Activated CD4-positive, CD25-positive, alpha-beta regulatory T cell (primary cell): ENCODE measurements at regions not wholly inside any gene's neighbourhood (a gene's known extent, or its start where the extent isn't known, plus 50 kb on each side); places are given as distances from the start of the nearest gene placed in this dataset.

Experiments used
- DNase-seq, 4 experiments: peaks; one replicate each; lab custom pipeline; 2025; lab: John Stamatoyannopoulos, UW

DNA sequence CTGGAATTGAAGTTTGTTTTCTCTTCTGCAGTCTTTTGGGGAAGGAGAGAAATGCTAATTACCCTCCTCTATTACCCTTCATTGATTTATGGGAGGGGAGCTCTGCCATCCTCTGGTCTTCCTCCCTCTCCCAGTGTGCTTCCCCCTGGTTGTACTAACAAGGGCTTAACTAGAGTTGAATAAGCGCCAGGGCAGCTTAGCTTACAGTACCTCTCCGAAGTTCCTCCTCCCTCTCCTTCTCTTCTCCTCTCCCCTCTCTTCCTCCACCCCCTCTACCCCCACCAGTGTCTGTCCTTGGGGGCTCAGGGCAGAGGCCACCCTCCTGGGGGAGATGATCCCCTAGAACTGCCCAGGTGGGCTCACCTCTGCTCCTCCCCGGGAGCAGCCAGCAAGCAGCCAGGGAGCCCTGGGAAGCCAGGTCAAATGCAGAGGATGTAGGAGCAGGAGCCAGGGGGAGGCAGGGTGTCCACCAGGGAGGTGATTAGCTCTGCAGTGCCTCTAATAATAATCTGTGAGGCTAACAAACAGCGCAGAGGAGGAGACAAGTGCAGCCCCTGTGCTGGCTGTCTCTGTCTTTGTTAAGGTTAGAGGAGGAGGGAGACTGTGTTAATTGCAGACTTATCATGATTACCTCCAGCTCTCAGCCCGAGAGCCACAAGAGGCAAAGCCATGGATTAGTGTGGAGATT lies 191.6 kb upstream of the CADM1 start:
- DNase-seq, result no peak

DNA sequence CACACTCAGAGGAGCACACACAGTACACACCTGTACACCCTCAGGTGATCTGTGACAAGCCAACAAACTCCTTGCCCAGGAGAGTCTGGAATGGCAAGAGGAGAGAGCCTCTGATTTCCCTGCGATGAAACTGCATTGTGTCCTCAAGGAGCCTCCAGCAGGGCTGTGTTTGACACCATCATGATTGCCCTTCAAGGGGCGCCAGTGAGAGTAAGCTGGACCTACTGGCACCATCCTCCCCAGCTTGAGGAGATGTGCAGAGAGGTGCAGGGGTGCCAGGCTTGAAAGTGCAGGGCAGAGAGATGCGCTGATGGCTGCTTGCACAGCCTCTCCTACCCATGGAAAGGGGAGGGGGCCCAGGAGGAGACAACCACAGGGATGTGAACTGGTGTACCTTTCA lies 188.8 kb upstream of the CADM1 start:
- no peak for DNase-seq

DNA sequence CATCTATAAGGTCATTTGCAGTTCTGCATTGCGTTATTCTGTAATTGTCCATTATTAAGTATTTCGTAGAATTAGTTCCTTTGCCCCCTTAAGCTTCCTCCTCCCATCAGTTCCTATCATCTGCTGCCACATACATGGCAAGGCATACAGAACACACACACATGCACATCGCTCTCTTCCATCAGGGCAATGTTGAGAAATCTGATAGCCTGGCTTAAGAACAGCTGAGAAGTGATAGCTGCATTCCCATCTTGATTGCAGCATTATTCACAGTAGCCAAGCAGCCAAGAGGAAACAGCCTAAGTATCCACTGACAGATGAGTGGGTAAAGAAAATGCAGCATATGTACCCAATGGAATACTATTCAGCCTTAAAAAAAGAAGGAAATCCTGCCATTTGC lies 186.8 kb upstream of the CADM1 start:
- no peak for DNase-seq

DNA sequence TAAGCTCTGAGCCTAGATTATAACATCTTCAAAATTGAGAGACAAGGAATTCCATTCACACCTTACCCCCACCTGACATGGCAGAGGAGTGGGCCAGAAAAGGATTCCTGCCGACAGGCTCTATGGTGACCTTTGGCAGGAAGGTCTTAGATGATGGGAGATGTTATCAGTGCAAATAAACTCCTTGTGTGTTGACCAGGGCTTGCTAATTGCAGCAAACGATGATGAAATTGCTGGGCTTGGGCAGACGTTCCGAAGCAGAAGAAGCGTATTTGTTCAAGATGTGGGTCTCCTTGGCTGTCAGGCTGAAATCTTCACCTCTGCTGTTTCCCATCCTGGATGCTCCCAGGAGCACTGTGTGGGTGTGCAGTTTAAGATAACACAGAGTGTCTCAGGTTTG lies 183.7 kb upstream of the CADM1 start:
- no peak for DNase-seq

DNA sequence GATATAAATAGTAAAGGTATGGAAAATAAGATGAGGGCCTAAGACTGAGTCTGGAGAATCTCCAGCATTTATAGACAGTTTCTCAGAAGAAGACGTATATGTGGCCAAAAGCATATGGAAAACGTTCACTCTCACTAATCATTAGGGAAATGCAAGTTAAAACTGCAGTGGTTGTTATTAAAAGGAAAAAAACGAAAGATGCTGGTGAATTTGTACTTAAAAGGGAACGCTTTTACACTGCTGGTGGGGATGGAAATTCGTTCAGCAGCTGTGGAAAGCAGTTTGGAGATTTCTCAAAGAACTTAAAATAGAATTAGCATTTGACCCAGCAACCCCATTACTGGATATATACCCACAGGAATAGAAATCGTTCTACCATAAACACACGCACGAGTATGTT lies 180.5 kb upstream of the CADM1 start:
- DNase-seq, result no peak

DNA sequence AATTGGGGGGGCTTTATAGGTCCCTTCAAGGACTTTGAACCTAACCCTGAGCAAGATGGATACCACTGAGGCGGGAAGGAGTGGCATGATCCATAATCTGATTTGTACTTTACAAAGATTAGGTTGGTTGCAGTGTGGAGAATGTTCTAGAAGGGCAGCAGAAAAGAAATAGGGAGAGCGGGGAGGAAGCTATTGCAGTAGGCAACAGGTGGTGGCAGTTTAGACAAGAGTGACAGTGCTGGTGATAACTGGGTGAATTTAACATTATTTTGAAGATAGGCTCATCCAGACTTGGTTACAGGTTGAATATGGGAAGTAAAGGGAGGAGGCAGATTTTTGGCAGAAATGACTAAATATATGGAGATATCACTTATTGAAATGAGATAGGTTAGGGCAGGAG lies 179.9 kb upstream of the CADM1 start:
- no peak for DNase-seq

DNA sequence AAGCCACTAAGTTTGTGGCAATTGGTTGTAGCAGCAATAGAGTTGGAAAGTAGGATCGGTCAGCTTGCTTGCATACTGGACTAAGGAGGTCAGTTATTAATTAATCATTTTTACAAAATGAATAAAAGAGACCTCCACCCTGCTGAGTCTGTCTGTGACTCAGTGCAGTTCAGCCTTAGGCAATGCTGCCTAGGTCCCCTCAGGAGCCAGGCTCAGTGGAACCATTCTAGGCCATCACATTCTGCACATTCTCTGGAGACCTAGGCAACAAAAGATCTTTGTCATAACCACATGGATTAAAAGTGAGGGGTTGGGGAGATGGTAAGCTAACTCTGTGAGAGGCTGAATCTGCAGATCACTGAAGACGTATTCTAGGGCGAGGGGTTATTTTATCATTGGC lies 178.7 kb upstream of the CADM1 start:
- DNase-seq, result no peak

DNA sequence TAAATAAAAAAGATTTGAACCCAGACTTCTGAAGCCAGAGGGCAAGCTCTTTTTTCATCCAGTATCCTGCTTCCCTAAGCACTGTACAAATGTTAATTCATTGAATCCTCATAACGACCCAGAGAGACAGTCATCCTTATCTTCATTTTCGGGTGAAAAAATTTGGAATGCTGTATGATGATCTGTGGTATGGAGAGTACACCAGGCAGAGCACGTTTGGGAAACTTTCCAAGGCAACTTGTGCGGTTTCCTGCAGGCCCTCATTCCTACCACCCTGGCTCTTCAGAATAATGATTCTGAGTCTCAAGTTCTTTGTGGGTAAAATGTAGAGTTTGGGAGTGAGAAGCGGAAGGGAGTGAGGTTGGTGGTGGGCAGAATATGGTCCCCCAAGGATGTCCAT lies 177.9 kb upstream of the CADM1 start:
- DNase-seq, result no peak

DNA sequence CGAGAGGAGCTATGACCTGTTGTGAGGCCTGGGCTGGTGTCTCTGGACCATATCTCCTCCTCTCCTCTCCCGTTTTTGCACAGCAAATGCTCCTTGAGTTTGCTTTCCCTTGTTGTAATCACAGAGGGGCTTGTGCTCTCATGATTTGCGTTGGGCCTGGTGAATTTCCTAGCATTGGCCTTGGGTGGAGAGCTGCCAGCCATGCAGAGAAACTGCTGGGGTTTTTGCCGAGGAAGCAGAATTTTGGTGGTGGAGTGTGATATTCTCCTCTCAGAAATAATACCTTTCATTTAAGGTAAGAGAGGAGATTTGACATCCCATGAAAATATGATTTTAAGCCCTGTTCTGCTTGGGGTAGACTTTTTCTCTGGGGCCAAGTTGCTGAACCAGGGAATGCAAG lies 175.7 kb upstream of the CADM1 start:
- no peak for DNase-seq

DNA sequence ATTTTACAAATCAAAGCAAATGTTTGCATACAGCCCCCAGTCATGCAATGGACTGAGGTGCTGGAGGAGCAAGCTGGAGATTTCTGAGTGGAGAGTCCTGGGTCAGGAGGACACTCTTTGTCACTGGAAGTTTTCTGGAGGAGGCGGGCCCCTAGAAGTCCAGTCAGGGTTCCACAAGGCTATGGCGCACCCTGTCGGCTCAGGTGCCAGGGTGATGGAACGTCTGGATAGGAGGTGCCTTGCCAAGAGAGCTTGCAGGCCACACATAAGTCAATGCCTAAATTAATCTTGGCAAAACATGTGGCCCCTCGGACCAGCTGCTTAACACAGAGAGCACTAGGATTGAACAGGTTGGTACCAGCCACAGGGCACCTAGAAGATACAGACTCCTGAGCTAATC lies 174.7 kb upstream of the CADM1 start:
- DNase-seq, result no peak

DNA sequence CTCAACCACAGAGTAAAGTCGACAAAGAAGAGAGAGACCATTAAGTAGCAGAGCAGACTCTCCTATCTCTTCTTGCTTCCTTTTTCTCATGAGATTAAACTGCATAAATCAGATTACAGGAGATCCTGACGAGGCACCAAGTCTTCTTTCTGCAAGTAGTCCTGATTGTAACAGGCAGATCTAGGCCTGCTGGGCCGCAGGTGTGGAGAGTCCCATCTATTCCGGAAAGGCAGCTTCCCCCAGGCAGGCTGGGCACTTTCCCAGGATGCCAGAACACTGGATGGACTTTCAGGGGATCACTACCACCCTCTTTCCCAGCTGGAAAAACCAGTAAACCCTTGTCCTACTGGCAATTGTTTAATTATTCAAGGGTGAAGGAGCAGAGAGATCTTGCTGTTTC lies 173.0 kb upstream of the CADM1 start:
- no peak for DNase-seq

DNA sequence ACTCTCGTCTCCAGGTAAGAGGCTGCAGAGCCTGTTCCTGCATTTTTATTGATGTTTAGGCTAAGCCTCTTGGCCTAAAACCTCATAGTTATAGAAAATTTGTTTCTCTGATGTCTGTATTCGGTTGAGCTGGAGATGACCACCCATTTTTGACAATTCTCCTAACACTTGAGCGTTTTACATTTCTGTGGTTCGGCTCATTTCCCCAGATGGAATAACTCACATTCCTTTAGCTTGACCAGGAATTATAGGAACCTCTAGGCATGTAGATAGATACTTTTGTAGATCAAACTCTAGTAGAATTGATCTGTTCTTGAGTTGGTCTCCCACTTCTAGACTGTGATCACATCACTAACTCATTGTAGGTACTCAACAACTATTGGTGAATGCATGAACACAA lies 172.6 kb upstream of the CADM1 start:
- DNase-seq, result no peak

DNA sequence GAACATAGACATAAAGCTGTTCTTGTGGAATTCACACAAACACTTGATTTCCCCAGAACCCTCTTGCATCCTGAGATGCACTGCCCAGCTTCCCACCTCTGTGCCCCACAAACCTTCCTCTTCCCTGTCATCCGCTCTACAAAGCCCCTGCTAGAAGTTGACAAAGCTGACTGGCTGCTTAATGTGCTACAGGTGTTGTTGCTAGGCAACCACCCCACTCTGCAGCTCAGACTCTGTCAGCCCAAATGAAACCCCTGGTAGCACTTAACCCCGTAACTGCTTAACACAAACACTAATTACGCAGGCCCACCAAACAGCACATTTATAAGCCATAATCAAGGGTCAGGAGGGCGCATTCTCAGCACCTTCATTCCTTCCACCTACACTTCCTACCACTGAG lies 172.0 kb upstream of the CADM1 start:
- DNase-seq, result no peak

DNA sequence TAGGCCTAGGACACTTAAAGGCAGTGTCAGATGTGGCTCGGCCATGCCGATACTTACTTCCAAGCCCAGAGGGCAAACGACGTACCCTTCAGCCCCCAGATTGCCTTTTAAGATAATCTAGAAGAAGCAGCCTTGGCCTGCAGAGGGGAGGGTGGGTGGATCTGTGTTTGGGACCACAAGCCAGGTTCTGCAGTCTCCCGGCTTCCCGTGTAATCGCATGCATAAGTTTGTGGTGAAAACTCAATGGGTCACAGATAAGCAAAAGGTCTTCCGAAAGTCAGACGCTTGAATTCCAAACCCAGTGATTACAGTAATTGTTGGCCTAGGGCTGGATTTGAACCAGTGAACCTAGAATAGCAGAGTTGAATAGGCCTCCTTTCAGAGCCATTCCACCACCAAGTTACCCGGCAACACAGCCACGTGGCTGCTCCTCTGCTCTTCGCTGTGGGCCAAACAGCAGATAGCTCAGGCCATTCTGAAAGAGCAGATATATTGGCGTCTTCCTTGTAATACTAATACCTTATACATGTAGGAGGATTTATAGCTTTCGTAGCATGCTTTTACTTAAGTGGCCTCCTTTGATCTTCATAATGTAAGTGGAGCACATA lies 170.8 kb upstream of the CADM1 start:
- no peak for DNase-seq

DNA sequence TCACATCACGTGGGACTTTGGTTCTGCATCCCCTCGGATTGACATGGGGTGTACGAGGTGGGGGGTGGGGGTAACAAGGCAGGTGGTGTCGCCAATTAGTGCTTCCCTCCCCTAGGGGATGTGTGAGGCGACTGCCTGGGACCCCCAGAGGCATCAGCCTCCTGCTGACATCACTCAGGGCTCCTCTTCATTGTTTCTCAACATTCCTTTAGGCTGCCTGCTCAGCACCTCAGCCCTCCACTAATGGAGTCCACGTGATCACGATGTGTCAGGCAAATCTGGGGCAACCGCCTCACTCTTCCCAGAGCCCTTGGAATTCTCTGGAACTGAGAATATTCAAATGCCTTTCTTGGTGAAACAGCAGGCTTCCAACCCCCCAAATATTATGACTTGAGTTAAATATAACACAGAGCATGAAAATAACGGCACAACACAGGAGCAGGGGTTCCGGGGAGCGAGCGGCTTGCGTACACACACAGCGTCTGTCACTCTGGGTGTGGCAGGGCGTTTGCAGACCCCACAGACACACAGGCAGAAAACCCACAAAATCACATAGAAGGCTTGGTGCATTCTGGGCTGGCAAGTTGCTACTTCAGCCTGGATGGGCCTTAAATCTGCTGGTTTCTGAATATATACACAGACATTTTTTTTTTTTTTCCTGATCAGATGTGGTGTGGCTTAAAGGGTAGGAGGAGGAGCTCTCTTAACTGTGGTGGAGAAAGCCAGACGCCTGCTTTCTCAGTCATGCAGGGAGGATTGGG lies 170.1 kb upstream of the CADM1 start:
- DNase-seq, result no peak

DNA sequence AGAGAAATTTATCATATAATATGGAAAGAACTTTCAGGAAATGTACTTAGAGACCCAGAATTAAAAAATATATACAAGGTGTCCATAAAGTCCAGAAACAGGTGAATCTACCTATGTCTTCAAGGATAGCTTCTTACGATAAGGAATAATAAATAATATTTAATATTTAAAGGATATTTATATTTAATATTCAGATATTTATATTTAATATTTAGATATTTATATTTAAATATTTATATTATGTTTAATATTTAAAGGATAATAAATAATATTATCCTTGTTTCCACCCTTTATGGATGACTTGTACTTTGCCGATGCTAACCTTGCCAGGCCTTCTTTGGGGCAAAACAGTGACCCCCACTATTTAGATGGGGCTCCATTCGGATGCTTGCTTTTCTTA lies 169.5 kb upstream of the CADM1 start:
- no peak for DNase-seq

DNA sequence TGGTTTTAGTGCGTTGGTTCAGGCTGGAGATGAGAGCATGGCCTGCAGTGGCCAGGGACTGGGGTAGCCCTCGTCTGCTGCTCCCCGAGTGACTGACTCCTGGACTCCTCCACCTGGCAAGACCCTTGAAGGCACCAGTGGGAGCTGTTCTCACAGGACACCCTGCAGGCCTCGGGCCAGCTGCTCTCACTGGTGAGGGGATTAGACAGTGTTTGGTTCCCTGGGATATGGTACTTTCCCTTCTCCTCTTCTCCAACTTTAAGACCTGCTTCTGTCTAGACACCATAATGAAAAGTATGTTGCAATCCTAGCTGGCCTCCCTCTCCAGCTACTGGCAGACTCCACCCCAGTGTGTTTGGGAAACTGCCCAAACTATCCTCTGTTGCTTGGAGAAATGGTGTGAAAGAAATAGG lies 168.8 kb upstream of the CADM1 start:
- DNase-seq, result no peak

DNA sequence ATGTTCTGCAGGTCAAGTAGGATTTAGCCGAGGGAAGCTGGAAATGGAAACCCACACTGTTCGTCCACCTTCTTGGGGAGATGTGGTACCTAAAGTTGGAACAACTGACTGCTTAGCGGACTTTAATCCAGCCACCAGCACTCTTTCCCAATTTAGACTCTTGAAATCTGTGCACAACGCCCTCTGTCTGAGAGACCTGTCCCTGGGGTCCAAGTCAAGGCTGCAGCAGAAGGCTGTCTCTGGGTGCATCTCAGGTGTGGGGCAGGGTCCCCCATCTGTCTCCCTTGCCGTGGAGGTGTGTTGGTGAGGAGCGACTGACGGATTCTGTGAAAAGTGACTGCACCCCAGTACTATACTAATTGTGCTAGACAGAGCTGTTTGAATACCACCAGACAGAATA lies 168.2 kb upstream of the CADM1 start:
- DNase-seq, result no peak

DNA sequence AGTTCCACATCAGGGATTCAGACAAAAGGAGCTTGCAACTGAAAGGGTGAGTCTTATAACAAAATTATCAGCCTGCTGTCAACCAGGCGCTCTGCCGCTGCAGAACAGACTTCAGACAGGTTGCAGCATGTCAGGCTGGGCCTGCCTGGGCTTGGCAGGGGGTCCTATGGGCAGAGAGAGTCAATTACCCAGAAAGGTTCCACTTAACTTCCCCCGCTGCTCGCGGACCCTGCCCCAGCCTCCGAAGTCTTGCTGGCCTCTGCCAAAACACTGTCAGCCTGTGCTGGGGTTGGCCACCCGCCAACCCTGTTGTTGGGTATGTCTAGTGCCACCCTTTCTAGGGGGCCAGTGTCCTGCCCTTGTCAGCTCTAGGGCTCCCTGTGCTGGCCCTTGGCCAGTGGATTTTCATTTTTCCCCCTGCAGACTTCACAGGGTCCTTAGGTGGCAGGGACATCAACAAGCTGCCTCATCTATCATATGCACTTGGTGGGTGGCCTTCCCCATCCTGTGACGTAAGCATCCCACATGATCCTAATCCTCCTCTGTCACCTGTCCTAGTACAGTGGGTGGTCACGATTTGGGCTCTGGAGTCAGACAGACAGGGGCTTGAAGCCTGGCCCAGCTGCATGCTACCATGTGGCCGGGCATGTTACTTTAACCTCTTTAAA lies 166.5 kb upstream of the CADM1 start:
- DNase-seq, result no peak

DNA sequence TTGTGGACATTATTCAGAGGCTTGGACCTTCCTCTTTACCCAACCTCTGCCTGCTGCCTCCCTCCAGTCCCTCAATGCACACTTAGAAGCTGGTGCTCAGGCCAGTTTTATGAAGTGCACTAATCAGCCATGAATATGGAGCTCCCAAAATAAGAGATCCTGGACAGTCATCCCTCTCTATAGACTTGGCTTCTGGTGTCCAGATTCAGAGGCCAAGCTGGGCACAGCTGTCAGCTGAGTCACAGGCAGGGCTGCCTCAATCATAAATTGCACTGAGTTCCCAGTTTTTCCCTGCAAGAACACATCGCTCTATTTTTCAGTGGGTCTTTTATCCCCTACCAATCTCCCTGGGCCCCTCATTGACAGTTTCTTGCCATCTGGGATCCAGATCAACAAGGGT lies 161.7 kb upstream of the CADM1 start:
- no peak for DNase-seq

DNA sequence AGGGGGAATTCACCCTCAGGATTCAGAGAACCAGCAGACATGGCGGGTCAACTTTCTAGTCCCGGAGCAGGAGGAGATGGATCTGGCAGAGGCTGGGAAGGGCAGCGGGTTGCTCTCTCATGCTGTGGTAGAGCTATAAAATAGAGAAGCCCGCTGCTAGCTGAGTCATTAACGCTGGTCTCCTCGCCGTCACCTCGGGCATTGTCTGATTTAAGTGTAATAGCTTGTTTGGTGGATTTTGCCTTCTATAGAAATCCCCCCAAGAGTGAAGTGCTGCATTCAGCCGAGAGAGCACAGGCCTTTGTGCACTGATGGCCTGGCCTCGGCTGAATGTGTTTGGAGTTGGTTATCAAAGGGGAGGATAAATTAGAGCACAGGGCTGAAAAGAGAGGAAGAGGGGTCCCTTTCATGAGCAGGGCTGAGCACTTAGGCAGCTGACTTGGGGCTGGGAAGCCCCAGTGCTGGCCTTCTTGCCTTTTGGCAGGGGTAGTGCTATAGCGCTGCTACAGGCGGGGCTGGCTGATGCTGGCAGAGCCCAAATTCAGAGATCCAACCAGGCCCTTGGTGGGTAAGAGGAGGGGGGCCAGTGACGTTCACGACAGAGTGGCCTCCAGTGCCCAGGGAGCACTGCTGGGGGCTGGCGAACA lies 161.1 kb upstream of the CADM1 start:
- DNase-seq, result no peak

DNA sequence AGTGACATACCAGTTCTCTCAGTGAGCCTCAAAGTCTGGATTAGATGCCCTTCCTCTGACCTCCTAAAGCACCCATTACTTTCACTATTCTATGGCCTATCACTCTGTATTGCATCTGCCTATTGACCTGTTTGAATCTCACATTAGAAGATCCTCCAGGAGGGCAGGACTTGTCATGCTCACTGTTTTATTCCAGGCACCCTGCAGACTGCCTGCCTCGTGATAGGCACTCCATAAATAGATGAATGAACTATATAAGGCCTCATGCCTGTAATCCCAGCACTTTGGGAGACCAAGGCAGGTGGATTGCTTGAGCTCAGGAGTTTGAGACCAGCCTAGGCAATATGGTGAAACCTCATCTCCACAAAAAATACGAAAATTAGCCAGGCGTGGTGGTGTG lies 160.1 kb upstream of the CADM1 start:
- no peak for DNase-seq

DNA sequence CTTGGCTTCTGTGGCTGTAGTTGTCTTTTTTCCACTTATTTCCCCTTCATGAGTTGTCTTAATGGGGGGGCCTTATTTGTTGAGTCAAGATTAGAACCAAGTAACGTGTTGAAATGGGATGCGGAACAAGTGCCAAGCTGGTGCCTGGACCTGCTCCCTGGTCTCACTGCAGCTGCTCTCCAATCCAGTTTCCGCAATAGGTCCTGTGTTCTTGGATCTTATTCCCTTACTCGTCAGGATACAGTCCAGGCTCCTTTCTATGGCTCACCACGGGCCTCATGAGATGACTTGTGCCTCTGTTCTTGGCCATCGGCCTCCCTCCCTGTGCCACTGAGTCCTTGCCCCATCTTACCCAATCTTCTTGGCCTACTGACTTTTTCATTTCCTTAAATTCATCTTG lies 159.6 kb upstream of the CADM1 start:
- DNase-seq, result no peak
